Psoas muscle (tissue), 7 donors: ENCODE measurements at regions not wholly inside any gene's neighbourhood (a gene's known extent, or its start where the extent isn't known, plus 50 kb on each side); places are given as distances from the start of the nearest gene placed in this dataset.
A peak's percentile ranks its signal among the peaks of the same experiment; 100 is the strongest.

Source experiments
- ATAC-seq, 4 donors: fragments of 200-7000 bp; cut with Tn5 transposase; one replicate each; pipeline ENCODE4 v1.9.1; 2020; ENCODE audit warnings: moderate library complexity in 3 of 4, mild to moderate bottlenecking in 2 of 4
- DNase-seq, 2 donors: peaks; one replicate each; pipeline ENCODE4 v3.0.0-alpha.2; 2020
- H3K27ac ChIP-seq: fragments of 200-600 bp; one replicate; pipeline ENCODE4 v1.8.0; 2022
- H3K27me3 ChIP-seq, 3 donors: fragments of 200-600 bp in 1 of 3; one replicate each; pipeline versions ENCODE4 v1.6.1 to v1.8.0; 2013 to 2022; ENCODE audit warnings: low read length in 2 of 3, mild to moderate bottlenecking in 2 of 3, moderate library complexity in 1 of 3; ENCODE audit not compliant: insufficient read depth in 3 of 3
- H3K36me3 ChIP-seq, 2 donors: fragments of 200-600 bp in 1 of 2; one replicate each; pipeline versions ENCODE4 v1.6.1 to v1.8.0; 2013 to 2022; ENCODE audit warnings: low read depth in 1 of 2, mild to moderate bottlenecking in 1 of 2, moderate library complexity in 1 of 2; ENCODE audit not compliant: insufficient read depth in 1 of 2
- H3K4me1 ChIP-seq: fragments of 200-600 bp; one replicate; pipeline ENCODE4 v1.8.0; 2022
- H3K4me3 ChIP-seq: fragments of 200-600 bp; one replicate; pipeline ENCODE4 v1.8.0; 2022; ENCODE audit warnings: mild to moderate bottlenecking
- H3K9me3 ChIP-seq: fragments of 200-600 bp; one replicate; pipeline ENCODE4 v1.8.0; 2022
- CTCF ChIP-seq: fragments of 200-600 bp; IDR thresholded peaks from one replicate; pipeline ENCODE4 v1.8.0; 2022; ENCODE audit warnings: antibody characterized with exemption
- WGBS, 3 donors: extraction: QIAGEN DNeasy Blood & Tissue Kit; methylation state at CpG; one replicate each; pipeline versions ENCODE4 v1.1.6 to v1.1.7; 2013; 5-methylcytosine and 5-hydroxymethylcytosine counted together
- intact Hi-C, 2 donors: fragments of 100-400 bp; cut with DNase I; formaldehyde crosslinking; loops; one replicate each; pipeline versions ENCODE4 v1.11.0 to v1.14.2; 2022
- donor health status: healthy with polysubstance abuse.
- donor health status: DM: no; HTN: no; CAD: no; lungs with moderate emphysema.
- donor health status: Bipolar disorder and iron deficiency.
- donor health status: healthy.
- donor health status: DM: yes; HTN: yes; CAD: no.
- donor health status: DM: no; HTN: no; CAD: no.
- donor health status: DM: yes; HTN: yes; CAD: no.

DNA sequence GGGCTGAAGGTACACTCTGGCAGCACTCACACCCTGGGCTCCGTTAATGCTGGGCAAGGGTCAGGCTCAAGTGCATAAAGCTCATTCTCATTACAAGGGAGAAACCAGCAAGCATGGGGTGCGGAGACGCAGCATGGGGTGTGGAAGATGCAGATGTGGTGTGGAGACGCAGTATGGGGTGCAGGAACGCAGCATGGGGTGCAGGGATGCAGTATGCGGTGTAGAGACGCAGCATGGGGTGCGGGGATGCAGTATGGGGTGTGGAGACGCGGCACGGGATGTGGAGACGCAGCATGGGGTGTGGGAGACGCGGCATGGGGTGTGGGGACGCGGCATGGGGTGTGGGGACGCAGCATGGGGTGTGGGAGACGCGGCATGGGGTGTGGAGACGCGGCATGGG is 390.7 kb downstream of the NPHP4 start:
- 83 to 88% (median 84%) methylated on average over 21 of the region's 21 CpGs for WGBS, 3 donors
- no peaks in the 10 kb centered on the region for H3K9me3 ChIP-seq
- no peak overlapping the region for H3K4me3 ChIP-seq
- no peaks in the 10 kb centered on the region for H3K4me1 ChIP-seq
- no peak for TF ChIP-seq CTCF
- H3K27ac ChIP-seq: no peak overlapping the region
- peaks cover 0 to 6% (median 0%) of the 10 kb centered on the region in 3 donors for H3K27me3 ChIP-seq
- H3K36me3 ChIP-seq: no peaks in the 10 kb centered on the region
- DNase-seq (no peak), ATAC-seq (no peak)
- intact Hi-C loops: no loop called here

- TF ChIP-seq CTCF: no peak
- intact Hi-C loops: no loop called here
- Histone ChIP-seq H3K27ac (no peak overlapping the region), H3K4me3 (no peak overlapping the region), H3K4me1 (no peaks in the 10 kb centered on the region), H3K9me3 (no peaks in the 10 kb centered on the region), H3K27me3 (peaks cover 0 to 6% (median 5%) of the 10 kb centered on the region in 3 donors), H3K36me3 (no peaks in the 10 kb centered on the region)
- ATAC-seq: no peak
- 78 to 80% (median 79%) methylated on average over 6 of the region's 6 CpGs for WGBS, 3 donors
- no peak for DNase-seq
Measured at GRCh38 chr1:5599541-5599940, 392.7 kb downstream of the NPHP4 start.

- WGBS, 3 donors: 75 to 77% (median 76%) methylated on average over 10 of the region's 10 CpGs
- DNase-seq (no peak), ATAC-seq (no peak)
- no peaks in the 10 kb centered on the region for H3K4me1 ChIP-seq
- TF ChIP-seq CTCF: no peak
- no peak overlapping the region for H3K27ac ChIP-seq
- H3K36me3 ChIP-seq: no peaks in the 10 kb centered on the region
- no peak overlapping the region for H3K4me3 ChIP-seq
- H3K27me3 ChIP-seq: peaks cover 0 to 6% (median 5%) of the 10 kb centered on the region in 3 donors
- intact Hi-C loops: no loop called here
- H3K9me3 ChIP-seq: no peaks in the 10 kb centered on the region
Measured at GRCh38 chr1:5598824-5599395, 393.3 kb downstream of the NPHP4 start.

- ATAC-seq (no peak), DNase-seq (peak in 1 of 2 donors; percentile 21)
- WGBS, 3 donors: 45 to 46% (median 46%) methylated on average over 10 of the region's 10 CpGs
- Histone ChIP-seq H3K9me3 (no peaks in the 10 kb centered on the region), H3K27me3 (peaks cover 0 to 6% (median 6%) of the 10 kb centered on the region in 3 donors), H3K27ac (no peak overlapping the region), H3K36me3 (no peaks in the 10 kb centered on the region), H3K4me3 (no peak overlapping the region), H3K4me1 (no peaks in the 10 kb centered on the region)
- intact Hi-C loops: no loop called here
- no peak for TF ChIP-seq CTCF
Measured at GRCh38 chr1:5597991-5598823, 394.0 kb downstream of the NPHP4 start.
